Sigmoid colon (tissue), 4 donors: ENCODE measurements at regions not wholly inside any gene's neighbourhood (a gene's known extent, or its start where the extent isn't known, plus 50 kb on each side); places are given as distances from the start of the nearest gene placed in this dataset.

Experiments
- EP300 ChIP-seq, 4 donors: sonication (generic); formaldehyde crosslinking; IDR thresholded peaks; one replicate each; pipeline ENCODE4 v1.6.1; 2017; ENCODE audit warnings: antibody characterized with exemption in 4 of 4
- POLR2A ChIP-seq, 2 donors: fragments of 450-650 bp; IDR thresholded peaks; one replicate each; pipeline ENCODE4 v1.6.1; 2016; ENCODE audit warnings: antibody characterized with exemption in 2 of 2, mild to moderate bottlenecking in 2 of 2, moderate library complexity in 2 of 2
- POLR2AphosphoS5 ChIP-seq, 4 donors: sonication (generic); formaldehyde crosslinking; IDR thresholded peaks; one replicate each; pipeline ENCODE4 v1.6.1; 2017; ENCODE audit warnings: antibody characterized with exemption in 4 of 4
- TF ChIP-seq, protein P1 (sequence below), 4 experiments: fragments of 450-650 bp in 3 of 4; fragments of 200-600 bp in 1 of 4; IDR thresholded peaks; one replicate each; pipeline ENCODE4 v1.5.1; 2016 to 2019; ENCODE audit warnings: antibody characterized with exemption in 4 of 4, mild to moderate bottlenecking in 3 of 4, moderate library complexity in 2 of 4

DNA sequence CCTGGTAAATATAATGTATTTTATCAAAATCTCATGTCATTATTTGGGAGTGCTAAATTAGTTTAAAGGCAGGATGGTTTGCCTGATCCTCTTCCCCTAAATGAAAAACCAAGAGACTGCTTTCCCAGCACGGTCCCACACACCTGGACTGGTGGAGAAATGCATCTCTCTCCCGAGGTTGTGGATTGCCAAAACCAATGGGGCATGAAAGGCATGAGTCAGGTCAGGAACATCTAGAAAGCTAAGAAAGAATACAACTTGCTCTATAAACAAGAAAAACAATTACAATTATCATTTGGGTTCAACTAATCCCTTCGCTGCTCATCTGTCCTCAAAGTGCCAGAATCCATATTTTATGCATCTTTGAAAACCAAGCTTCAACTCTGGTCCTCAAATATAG is 308.3 kb upstream of the IRAK1BP1 start:
- no peak for TF ChIP-seq EP300 (IDR thresholded peaks at IDR 0.05)
- TF ChIP-seq POLR2AphosphoS5 (IDR thresholded peaks at IDR 0.05): no peak
- TF ChIP-seq, protein P1, sequence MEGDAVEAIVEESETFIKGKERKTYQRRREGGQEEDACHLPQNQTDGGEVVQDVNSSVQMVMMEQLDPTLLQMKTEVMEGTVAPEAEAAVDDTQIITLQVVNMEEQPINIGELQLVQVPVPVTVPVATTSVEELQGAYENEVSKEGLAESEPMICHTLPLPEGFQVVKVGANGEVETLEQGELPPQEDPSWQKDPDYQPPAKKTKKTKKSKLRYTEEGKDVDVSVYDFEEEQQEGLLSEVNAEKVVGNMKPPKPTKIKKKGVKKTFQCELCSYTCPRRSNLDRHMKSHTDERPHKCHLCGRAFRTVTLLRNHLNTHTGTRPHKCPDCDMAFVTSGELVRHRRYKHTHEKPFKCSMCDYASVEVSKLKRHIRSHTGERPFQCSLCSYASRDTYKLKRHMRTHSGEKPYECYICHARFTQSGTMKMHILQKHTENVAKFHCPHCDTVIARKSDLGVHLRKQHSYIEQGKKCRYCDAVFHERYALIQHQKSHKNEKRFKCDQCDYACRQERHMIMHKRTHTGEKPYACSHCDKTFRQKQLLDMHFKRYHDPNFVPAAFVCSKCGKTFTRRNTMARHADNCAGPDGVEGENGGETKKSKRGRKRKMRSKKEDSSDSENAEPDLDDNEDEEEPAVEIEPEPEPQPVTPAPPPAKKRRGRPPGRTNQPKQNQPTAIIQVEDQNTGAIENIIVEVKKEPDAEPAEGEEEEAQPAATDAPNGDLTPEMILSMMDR (IDR thresholded peaks at IDR 0.05): no peak
- no peak for TF ChIP-seq POLR2A (IDR thresholded peaks at IDR 0.05)
